ENCODE measurements at regions not wholly inside any gene's neighbourhood (a gene's known extent, or its start where the extent isn't known, plus 50 kb on each side); places are given as distances from the start of the nearest gene placed in this dataset.

DNA sequence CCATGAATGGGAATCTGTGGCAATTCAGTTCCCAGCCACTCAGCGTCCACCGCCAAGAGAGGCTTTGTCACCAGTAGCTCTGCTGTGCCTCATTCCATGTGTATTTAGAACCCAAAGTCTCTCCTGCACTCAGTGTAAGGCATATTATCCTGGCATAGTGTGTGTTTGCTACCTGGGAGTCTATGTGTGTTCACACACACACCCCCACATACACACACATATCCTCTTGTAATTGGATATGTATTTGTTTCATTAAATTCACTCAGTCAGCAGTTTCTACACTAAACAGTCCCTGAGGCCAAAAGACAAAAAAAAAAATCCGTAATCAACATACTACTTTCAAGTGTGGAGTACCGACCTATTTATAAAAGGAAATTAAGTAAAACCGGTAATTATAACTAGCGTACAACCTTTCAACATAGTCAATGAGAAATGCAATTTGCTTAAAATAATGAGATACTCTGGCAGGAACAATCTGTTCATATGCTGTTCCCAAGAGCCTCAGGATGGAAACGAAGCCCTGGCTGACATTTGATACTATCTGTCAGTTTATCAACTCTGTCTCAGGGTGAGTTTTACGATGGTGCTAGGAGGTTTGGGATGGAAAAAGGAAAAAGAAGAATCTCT lies 425.8 kb upstream of the CELF2 start:
- ATAC-seq, result no peak
- TF ChIP-seq ZC3H10 (CRISPR knock-in tag; IDR thresholded peaks at IDR 0.05), result no peak
- TF ChIP-seq, protein P1, sequence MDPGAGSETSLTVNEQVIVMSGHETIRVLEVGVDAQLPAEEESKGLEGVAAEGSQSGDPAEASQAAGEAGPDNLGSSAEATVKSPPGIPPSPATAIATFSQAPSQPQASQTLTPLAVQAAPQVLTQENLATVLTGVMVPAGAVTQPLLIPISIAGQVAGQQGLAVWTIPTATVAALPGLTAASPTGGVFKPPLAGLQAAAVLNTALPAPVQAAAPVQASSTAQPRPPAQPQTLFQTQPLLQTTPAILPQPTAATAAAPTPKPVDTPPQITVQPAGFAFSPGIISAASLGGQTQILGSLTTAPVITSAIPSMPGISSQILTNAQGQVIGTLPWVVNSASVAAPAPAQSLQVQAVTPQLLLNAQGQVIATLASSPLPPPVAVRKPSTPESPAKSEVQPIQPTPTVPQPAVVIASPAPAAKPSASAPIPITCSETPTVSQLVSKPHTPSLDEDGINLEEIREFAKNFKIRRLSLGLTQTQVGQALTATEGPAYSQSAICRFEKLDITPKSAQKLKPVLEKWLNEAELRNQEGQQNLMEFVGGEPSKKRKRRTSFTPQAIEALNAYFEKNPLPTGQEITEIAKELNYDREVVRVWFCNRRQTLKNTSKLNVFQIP (CRISPR knock-in tag; IDR thresholded peaks at IDR 0.05; ENCODE audit: borderline replicate concordance, low read depth), result no peak
- TF ChIP-seq ZNF565 (CRISPR knock-in tag; conservative IDR thresholded peaks at IDR 0.05; ENCODE audit: low read depth), result no peak
- no peak for TF ChIP-seq ZNF8 (CRISPR knock-in tag; IDR thresholded peaks at IDR 0.05)
- no peak for TF ChIP-seq SNAI2 (CRISPR knock-in tag; IDR thresholded peaks at IDR 0.05)
- no peak for TF ChIP-seq ESRRG (CRISPR knock-in tag; IDR thresholded peaks at IDR 0.05)
- TF ChIP-seq, protein P2, sequence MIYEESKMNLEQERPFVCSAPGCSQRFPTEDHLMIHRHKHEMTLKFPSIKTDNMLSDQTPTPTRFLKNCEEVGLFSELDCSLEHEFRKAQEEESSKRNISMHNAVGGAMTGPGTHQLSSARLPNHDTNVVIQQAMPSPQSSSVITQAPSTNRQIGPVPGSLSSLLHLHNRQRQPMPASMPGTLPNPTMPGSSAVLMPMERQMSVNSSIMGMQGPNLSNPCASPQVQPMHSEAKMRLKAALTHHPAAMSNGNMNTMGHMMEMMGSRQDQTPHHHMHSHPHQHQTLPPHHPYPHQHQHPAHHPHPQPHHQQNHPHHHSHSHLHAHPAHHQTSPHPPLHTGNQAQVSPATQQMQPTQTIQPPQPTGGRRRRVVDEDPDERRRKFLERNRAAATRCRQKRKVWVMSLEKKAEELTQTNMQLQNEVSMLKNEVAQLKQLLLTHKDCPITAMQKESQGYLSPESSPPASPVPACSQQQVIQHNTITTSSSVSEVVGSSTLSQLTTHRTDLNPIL (CRISPR knock-in tag; IDR thresholded peaks at IDR 0.05; ENCODE audit: low read depth), result no peak
- no peak for TF ChIP-seq ISL1 (CRISPR knock-in tag; IDR thresholded peaks at IDR 0.05)
- TF ChIP-seq PATZ1 (CRISPR knock-in tag; IDR thresholded peaks at IDR 0.05; ENCODE audit: borderline replicate concordance), result no peak
- no peak for TF ChIP-seq CSDC2 (CRISPR knock-in tag; IDR thresholded peaks at IDR 0.05)
- TF ChIP-seq ZNF70 (CRISPR knock-in tag; IDR thresholded peaks at IDR 0.05), result no peak
- TF ChIP-seq TOX (CRISPR knock-in tag; IDR thresholded peaks at IDR 0.05; ENCODE audit: borderline replicate concordance), result no peak
- no peak for TF ChIP-seq ZFP3 (CRISPR knock-in tag; IDR thresholded peaks at IDR 0.05)
- no peak for TF ChIP-seq TSHZ2 (CRISPR knock-in tag; IDR thresholded peaks at IDR 0.05)
- TF ChIP-seq PPARA (CRISPR knock-in tag; IDR thresholded peaks at IDR 0.05; ENCODE audit: borderline replicate concordance), result no peak

GRCh38 chr10:10596256-10596655 lies 421.4 kb upstream of the CELF2 start:
- no peak for TF ChIP-seq SNAI2 (CRISPR knock-in tag; IDR thresholded peaks at IDR 0.05)
- TF ChIP-seq GLIS3 (CRISPR knock-in tag; IDR thresholded peaks at IDR 0.05), result no peak
- TF ChIP-seq ZNF70 (CRISPR knock-in tag; IDR thresholded peaks at IDR 0.05), result no peak
- no peak for TF ChIP-seq ZFP3 (CRISPR knock-in tag; IDR thresholded peaks at IDR 0.05)
- no peak for TF ChIP-seq ZC3H10 (CRISPR knock-in tag; IDR thresholded peaks at IDR 0.05)
- no peak for TF ChIP-seq ZNF565 (CRISPR knock-in tag; conservative IDR thresholded peaks at IDR 0.05; ENCODE audit: low read depth)
- TF ChIP-seq OSR1 (CRISPR knock-in tag; IDR thresholded peaks at IDR 0.05), result no peak
- TF ChIP-seq TOX (CRISPR knock-in tag; IDR thresholded peaks at IDR 0.05; ENCODE audit: borderline replicate concordance), result no peak
- TF ChIP-seq, protein P2 (CRISPR knock-in tag; IDR thresholded peaks at IDR 0.05; ENCODE audit: low read depth), result no peak
- no peak for TF ChIP-seq BACH2 (CRISPR knock-in tag; IDR thresholded peaks at IDR 0.05; ENCODE audit: borderline replicate concordance)
- TF ChIP-seq PATZ1 (CRISPR knock-in tag; IDR thresholded peaks at IDR 0.05; ENCODE audit: borderline replicate concordance), result no peak
- no peak for TF ChIP-seq ZFP30 (CRISPR knock-in tag; IDR thresholded peaks at IDR 0.05)
- TF ChIP-seq TSHZ2 (CRISPR knock-in tag; IDR thresholded peaks at IDR 0.05), result no peak
- no peak for TF ChIP-seq ESRRG (CRISPR knock-in tag; IDR thresholded peaks at IDR 0.05)
- no peak for TF ChIP-seq ISL1 (CRISPR knock-in tag; IDR thresholded peaks at IDR 0.05)
- ATAC-seq, result no peak
